MCF 10A (cell line): ENCODE measurements at regions not wholly inside any gene's neighbourhood (a gene's known extent, or its start where the extent isn't known, plus 50 kb on each side); places are given as distances from the start of the nearest gene placed in this dataset.

ENCODE experiments used
- BruUV-seq: library from RNA; stranded (reverse); fragments of 400-500 nt; replicated peaks from 2 replicates; lab custom pipeline; 2021; lab: Mats Ljungman, UMichigan
- CTCF ChIA-PET: fragments of 300-600 bp; sonication (Branson Sonifier 250); formaldehyde crosslinking; extraction: SDS; loops from one replicate; lab custom pipeline; 2021; ENCODE audit warnings: antibody characterized with exemption, inconsistent platforms; lab: Yijun Ruan, JAX
- POLR2A ChIA-PET: fragments of 300-600, 350-650 bp; sonication (Branson Sonifier 250); formaldehyde crosslinking; extraction: SDS; loops from one replicate; lab custom pipeline; 2020; ENCODE audit warnings: antibody characterized with exemption, inconsistent platforms; lab: Yijun Ruan, JAX
- DNase-seq: peaks from one replicate; pipeline ENCODE4 v3.0.0-alpha.2; 2018; ENCODE audit not compliant: unreplicated experiment
- H3K27ac Mint-ChIP-seq: one replicate; pipeline ENCODE4 v1.8.0; 2022; ENCODE audit warnings: mild to moderate bottlenecking, low read depth, mixed read lengths; ENCODE audit not compliant: unreplicated experiment
- H3K27me3 Mint-ChIP-seq: one replicate; pipeline ENCODE4 v1.8.0; 2022; ENCODE audit warnings: mixed read lengths; ENCODE audit not compliant: insufficient read depth, unreplicated experiment
- H3K36me3 Mint-ChIP-seq: one replicate; pipeline ENCODE4 v1.8.0; 2022; ENCODE audit warnings: mild to moderate bottlenecking, moderate library complexity, mixed read lengths; ENCODE audit not compliant: insufficient read depth, unreplicated experiment
- H3K4me1 Mint-ChIP-seq: one replicate; pipeline ENCODE4 v1.8.0; 2022; ENCODE audit warnings: mixed read lengths; ENCODE audit not compliant: insufficient read depth, unreplicated experiment
- H3K4me3 Mint-ChIP-seq: one replicate; pipeline ENCODE4 v1.8.0; 2022; ENCODE audit warnings: mild to moderate bottlenecking, moderate library complexity, mixed read lengths; ENCODE audit not compliant: unreplicated experiment
- H3K9me3 Mint-ChIP-seq: one replicate; pipeline ENCODE4 v1.8.0; 2022; ENCODE audit warnings: mixed read lengths; ENCODE audit not compliant: unreplicated experiment
- CTCF ChIP-seq: fragments of 200-600 bp; IDR thresholded peaks from one replicate; pipeline ENCODE4 v1.8.0; 2022; ENCODE audit warnings: antibody characterized with exemption, mild to moderate bottlenecking; ENCODE audit not compliant: unreplicated experiment
- intact Hi-C: fragments of 100-400 bp; cut with micrococcal nuclease; formaldehyde crosslinking; loops from 2 replicates; pipeline ENCODE4 v1.14.1; 2022

GRCh38 chrX:2596555-2597255 is 94.4 kb upstream of the CD99 start:
- H3K4me1 Mint-ChIP-seq, result peaks cover 6% of the 10 kb centered on the region
- ChIA-PET CTCF (no interaction called here), POLR2A (no interaction called here)
- no peak for TF ChIP-seq CTCF
- peaks cover 11% of the 10 kb centered on the region for H3K36me3 Mint-ChIP-seq
- DNase-seq, result no peak
- intact Hi-C loops, result no loop called here
- no TSS peak for BruUV-seq
- no peak overlapping the region for H3K4me3 Mint-ChIP-seq
- H3K9me3 Mint-ChIP-seq, result no peaks in the 10 kb centered on the region
- no peaks in the 10 kb centered on the region for H3K27me3 Mint-ChIP-seq
- H3K27ac Mint-ChIP-seq, result no peak overlapping the region

- CTCF ChIA-PET, result no interaction called here
Measured at GRCh38 chrX:2596045-2596444, 95.0 kb upstream of the CD99 start.

GRCh38 chrX:2595258-2595657 is 94.5 kb upstream of the DHRSX start:
- Mint-ChIP-seq H3K27ac (no peak overlapping the region), H3K4me3 (no peak overlapping the region), H3K36me3 (peaks cover 7% of the 10 kb centered on the region), H3K27me3 (no peaks in the 10 kb centered on the region), H3K4me1 (peaks cover 6% of the 10 kb centered on the region), H3K9me3 (no peaks in the 10 kb centered on the region)
- intact Hi-C loops, result no loop called here
- no peak for TF ChIP-seq CTCF
- peak; percentile 44 for DNase-seq
- CTCF ChIA-PET, result no interaction called here
- BruUV-seq, result no TSS peak
- POLR2A ChIA-PET, result no interaction called here

More at GRCh38 chrX:2596045-2596444, 95.0 kb upstream of the CD99 start:
- H3K4me1 Mint-ChIP-seq, result peaks cover 6% of the 10 kb centered on the region
- no peak overlapping the region for H3K27ac Mint-ChIP-seq
- H3K4me3 Mint-ChIP-seq, result no peak overlapping the region
- H3K9me3 Mint-ChIP-seq, result no peaks in the 10 kb centered on the region
- no peak for TF ChIP-seq CTCF
- H3K36me3 Mint-ChIP-seq, result peaks cover 11% of the 10 kb centered on the region
- intact Hi-C loops, result no loop called here
- H3K27me3 Mint-ChIP-seq, result no peaks in the 10 kb centered on the region
- POLR2A ChIA-PET, result no interaction called here
- DNase-seq, result no peak
- BruUV-seq, result no TSS peak

GRCh38 chrX:2594491-2594890 is 93.7 kb upstream of the DHRSX start:
- H3K36me3 Mint-ChIP-seq, result no peaks in the 10 kb centered on the region
- peaks cover 6% of the 10 kb centered on the region for H3K4me1 Mint-ChIP-seq
- no peaks in the 10 kb centered on the region for H3K9me3 Mint-ChIP-seq
- no peak for DNase-seq
- POLR2A ChIA-PET, result no interaction called here
- no peak for TF ChIP-seq CTCF
- H3K27me3 Mint-ChIP-seq, result no peaks in the 10 kb centered on the region
- CTCF ChIA-PET, result no interaction called here
- no TSS peak for BruUV-seq
- no peak overlapping the region for H3K27ac Mint-ChIP-seq
- no peak overlapping the region for H3K4me3 Mint-ChIP-seq
- intact Hi-C loops, result loop anchor here (5.0 kb wide), 1 partner anchor 202 kb away; no protein-coding TSS in a partner anchor
